ENCODE measurements at regions not wholly inside any gene's neighbourhood (a gene's known extent, or its start where the extent isn't known, plus 50 kb on each side); places are given as distances from the start of the nearest gene placed in this dataset.

DNA sequence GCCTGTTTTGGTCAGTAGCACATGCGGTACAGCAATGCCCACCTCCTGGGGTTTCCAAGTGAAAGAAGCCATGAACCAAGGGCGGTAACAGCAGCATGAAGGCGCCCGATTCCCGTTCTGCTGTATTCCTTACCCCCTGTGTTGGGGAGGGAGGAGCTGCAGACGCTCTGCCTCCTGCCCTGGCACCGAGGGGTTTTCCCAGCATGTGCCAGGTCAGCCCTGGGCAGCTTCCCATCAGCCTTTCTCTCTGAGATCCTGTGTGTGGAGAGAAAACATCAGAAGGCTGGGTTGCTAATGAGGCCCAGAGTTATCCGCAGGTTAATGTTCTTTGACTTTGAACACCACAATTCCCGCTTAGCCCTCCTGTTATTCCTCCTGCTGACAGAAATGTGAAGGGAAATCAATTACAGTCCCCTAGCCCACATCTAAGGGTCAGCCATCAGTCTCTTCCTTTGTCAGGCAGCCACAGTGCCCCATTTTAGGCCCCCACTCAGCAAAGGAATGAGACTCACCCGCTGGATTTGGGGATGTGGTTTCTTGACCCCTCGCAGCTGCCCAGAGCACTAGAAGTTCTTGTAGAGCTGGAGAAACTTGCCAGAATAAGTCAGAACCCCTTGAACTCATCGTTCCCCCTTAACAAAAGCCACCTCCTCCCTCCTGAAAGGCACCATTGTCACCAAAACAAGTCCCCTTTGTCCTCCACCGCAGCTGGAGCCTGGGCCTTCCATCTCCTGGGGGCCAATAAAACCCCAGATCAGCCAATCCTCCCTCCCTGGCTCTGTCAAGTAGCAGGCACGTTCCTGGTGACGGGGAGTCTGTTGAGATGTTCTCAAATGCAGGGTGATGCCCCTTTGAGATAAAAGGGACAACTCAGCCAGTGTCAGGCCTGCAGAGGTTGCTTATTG, 168.5 kb downstream of the KATNIP start:
- DNase-seq (ENCODE audit: low read depth): no peak

- no peak for DNase-seq (ENCODE audit: low read depth)
Observed at GRCh38 chr16:27719106-27719445, 169.1 kb downstream of the KATNIP start.

DNA sequence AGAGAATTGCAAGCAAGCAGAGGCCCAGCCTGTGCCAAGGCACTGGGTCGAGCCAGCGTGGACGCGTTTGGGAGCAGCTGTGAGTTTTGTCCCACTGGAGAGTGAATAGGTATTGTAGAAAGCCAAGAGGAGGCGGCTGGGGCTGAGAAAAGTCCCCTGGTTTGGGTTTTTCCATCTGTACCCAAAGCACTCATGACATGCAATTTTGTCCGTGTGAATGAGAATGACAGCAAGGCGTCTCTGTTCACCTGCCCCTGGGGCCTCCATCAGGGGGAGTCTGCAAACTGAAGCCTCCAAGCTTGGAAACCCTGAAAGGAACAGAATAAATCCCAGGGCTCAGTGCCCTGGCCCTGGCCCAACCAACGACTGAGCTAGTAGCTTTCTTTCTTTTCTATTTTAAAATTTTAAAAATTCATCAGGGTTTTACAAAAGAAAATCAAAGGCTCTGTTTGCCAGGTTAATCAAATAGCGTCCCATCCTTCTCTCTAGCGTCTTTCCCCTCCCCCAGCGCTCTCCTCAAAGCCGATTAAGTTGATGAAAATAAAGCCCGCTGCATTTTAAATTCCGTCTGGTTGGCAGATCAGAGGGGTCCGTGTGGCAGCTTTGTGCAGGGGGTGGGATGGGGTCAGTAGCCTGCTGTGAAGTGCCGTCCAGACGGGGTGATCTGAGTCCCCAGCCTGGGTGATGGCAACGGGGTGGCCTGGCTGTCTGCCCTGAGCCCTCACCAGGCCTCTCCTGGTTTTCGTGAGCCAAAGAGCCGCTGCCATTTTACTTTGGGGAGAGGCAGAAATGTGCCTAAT, 171.0 kb downstream of the KATNIP start:
- no peak for DNase-seq (ENCODE audit: low read depth)

GRCh38 chr16:27721531-27722181, 171.7 kb downstream of the KATNIP start:
- DNase-seq (ENCODE audit: low read depth): no peak

DNA sequence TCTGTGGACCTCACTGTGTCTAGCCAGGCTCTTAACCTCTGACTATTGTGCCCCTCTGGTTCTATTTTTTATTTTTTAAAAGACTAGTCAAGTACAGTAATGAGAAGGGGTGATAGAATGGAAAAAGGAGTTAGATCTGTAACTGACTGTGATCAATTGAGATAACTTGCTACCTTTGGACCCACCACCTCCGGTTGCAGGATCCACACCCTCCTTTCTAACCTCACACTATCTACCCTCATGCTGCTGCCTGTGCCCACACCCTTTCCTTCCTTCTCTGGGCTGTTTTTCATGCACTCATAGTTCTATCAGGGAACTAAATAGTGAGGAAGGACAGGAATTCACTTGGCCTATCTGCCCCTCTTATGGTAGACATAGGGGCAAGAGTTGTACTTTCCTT, 172.3 kb downstream of the KATNIP start:
- DNase-seq (ENCODE audit: low read depth): no peak

- DNase-seq (ENCODE audit: low read depth): no peak
Observed at GRCh38 chr16:27722892-27723450, 173.0 kb downstream of the KATNIP start.

DNA sequence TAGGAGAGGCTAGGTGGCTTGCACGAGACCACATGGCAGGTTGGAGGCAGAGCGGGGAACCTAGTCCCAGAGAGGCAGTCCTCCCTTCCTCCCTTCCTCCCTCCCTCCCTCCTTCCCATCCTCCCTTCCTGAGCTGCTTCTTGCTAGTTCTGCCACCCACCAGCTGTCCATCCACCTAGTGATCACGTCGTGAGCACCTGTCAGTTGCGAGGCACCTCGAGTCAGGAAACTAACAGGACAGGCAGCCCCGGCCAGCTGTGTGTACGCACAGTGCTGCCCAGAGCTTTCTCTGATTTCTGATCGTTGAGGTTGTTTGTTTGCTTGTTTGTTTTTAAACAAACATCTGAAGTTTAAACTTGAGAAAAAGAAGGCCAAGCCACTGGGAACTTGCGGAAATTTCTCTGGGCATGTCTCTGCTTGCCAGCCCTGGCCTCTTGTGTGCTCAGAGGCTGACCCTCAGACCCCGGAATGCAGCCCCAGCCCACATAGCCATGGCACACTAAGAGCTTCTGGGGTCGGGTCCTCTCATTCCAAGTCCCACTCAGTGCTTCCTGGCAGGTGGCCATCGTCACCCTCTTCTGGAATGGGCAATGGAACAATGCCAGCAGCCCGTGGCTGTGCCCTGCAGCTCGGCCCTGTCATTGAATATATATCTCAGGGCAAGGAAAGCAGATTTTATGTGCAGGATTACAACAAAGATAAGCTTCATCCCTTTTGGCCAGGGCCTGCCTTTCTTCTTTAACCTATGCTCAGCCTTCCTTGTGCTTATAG, 174.0 kb downstream of the KATNIP start:
- DNase-seq (ENCODE audit: low read depth): peak; percentile 10

GRCh38 chr16:27724482-27725235, 174.7 kb downstream of the KATNIP start:
- no peak for DNase-seq (ENCODE audit: low read depth)

GRCh38 chr16:27725236-27726000, 175.5 kb downstream of the KATNIP start:
- DNase-seq (ENCODE audit: low read depth): no peak

DNA sequence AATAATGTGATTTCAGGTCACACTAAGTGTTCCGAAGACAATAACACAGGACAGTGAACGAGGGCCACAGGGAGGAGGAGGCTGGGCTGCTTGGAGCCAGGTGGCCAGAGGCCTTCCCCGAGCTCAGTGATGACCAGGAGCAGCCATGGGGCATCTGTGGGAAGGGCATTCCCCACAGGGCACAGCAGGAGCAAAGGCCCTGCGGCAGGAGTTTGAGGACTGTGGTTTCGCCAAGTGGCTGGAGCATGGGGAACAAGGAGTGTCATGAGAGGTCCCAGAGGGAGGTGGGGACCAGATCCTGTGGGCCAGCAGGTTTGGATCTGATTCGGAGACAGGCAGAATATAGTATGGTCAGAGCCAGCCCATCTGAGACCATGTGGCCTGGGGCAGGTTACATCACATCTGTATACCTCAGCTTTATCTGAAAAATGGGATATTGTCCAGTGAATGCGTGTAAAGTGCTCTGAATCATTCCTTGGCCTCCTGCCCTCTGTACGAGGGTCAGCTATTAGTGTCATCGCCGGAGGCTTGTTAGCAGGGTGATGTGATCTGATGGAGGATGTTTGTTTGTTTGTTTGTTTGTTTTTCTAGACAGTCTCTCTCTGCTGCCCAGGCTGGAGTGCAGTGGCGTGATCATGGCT, 176.8 kb downstream of the KATNIP start:
- no peak for DNase-seq (ENCODE audit: low read depth)

DNA sequence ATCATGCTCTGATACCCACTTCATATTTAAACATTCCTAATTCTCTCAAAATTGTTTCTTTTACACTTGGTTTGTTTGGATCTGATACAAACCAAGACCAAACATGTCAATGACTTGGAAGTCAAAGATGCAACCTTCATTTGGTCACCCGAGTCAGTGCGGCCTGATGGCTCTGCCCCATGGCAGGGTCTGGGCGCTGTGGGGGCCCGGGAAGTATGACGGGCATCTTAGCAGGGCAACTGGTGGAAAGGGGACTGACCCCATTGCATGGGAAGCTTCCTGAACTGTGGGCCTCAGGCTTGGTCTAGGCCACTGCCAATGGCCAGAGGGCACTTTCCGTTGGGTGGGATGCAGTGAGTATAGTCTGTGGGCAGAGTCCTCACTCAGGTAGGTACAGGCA, 178.0 kb downstream of the KATNIP start:
- DNase-seq (ENCODE audit: low read depth): no peak

DNA sequence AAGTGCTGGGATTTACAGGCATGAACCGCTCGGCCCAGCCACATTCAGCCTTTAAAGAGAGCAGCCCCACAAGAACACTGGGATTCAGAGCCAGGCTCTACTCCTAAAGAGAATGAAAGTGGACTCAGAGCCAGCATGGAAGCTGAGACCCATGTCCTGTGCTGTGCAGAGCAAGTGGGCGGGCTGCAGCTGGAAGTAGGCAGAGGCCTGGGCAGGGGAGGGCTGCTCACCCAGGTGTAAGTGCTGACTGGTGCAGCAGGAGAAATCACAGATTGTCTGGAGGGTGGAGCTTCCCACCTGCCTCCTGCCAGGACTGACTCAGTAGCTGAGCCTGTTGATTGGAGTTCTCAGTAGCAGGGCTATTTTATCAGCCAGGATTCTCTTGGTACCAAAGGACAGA, 178.7 kb downstream of the KATNIP start:
- DNase-seq (ENCODE audit: low read depth): no peak

- DNase-seq (ENCODE audit: low read depth): no peak
Observed at GRCh38 chr16:27729516-27730304, 179.8 kb downstream of the KATNIP start.

DNA sequence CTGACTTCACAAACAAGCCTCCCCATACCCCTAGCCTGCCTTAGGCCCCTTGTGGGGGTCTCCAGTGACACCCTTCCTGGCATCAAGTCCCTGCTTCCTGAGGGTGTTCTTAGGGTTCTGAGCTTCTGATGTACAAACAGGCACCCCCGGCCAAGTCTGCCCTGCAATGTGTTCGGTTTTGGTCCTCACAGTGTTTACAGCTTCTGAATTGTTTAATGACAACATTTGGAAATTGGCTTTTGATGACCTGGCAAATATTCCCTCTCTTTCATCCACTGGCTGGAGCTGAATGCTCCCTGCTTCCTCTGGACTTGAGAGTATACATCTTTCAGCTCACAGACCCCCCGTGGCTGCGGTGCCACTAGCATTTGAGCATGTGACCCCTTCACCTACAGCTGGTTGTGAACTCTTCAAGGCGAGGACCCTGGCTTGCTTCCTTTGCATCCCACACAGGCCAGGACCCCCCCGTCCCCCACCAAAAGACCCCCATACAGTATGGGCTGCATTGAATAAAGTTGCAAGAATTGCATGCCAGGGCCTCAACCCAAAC, 180.8 kb downstream of the KATNIP start:
- no peak for DNase-seq (ENCODE audit: low read depth)

GRCh38 chr16:27735031-27735430, 185.1 kb downstream of the KATNIP start:
- no peak for DNase-seq (ENCODE audit: low read depth)

DNA sequence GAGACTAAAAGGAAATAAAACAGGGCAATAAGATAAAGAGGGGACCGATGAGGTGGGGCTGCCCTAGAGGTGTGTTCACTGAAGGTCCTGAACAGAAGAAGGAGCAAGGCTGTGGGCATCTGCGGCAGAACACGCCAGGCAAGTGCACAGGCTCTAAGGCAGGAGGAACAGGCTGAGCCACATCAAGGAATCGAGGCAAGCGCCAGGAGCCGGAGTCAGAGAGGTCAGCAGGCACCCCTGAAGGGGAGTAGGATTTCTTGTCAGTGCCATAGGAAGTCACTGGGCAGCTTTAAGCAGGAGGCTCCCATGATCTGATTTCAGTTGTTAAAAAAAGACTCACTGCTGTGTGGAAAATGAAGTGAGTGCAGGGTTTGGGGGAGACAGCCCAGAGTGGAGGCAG, 186.5 kb downstream of the KATNIP start:
- DNase-seq (ENCODE audit: low read depth): no peak

GRCh38 chr16:27737513-27737912, 187.6 kb downstream of the KATNIP start:
- no peak for DNase-seq (ENCODE audit: low read depth)

All from renal cortical epithelial cell (primary cell).